EL (cell line): ENCODE measurements at regions not wholly inside any gene's neighbourhood (a gene's known extent, or its start where the extent isn't known, plus 50 kb on each side); places are given as distances from the start of the nearest gene placed in this dataset.
"Not testable (repeated sequence)": the region's sequence is repeated elsewhere in the genome, so short reads cannot be mapped to it uniquely, and the experiment has no call there.

Experiments
- DNase-seq: peaks from one replicate; pipeline ENCODE4 v3.0.0-alpha.2; 2016

- no peak for DNase-seq
These were observed 148.6 kb upstream of the ZNF804B start for GRCh38 chr7:88610942-88611341.

GRCh38 chr7:88600695-88601094, 158.8 kb upstream of the ZNF804B start:
- no peak for DNase-seq

- no peak for DNase-seq
These were observed 160.0 kb upstream of the ZNF804B start for GRCh38 chr7:88599528-88599927.

- no peak for DNase-seq
These were observed 161.5 kb upstream of the ZNF804B start for GRCh38 chr7:88597941-88598425.

- no peak for DNase-seq
These were observed 168.5 kb upstream of the ZNF804B start for GRCh38 chr7:88590963-88591362.

- no peak for DNase-seq
These were observed 169.6 kb upstream of the ZNF804B start for GRCh38 chr7:88589927-88590326.

- DNase-seq, result no peak
These were observed 172.6 kb upstream of the ZNF804B start for GRCh38 chr7:88586890-88587289.

- DNase-seq, result no peak
These were observed 173.3 kb upstream of the ZNF804B start for GRCh38 chr7:88586219-88586618.

- no peak for DNase-seq
These were observed 182.8 kb upstream of the ZNF804B start for GRCh38 chr7:88576720-88577119.

- no peak for DNase-seq
These were observed 193.3 kb upstream of the ZNF804B start for GRCh38 chr7:88566162-88566729.

- no peak for DNase-seq
These were observed 194.1 kb upstream of the ZNF804B start for GRCh38 chr7:88565401-88565800.

GRCh38 chr7:88556441-88556840, 203.1 kb upstream of the ZNF804B start:
- not testable (repeated sequence) for DNase-seq

- DNase-seq, result not testable (repeated sequence)
These were observed 204.7 kb upstream of the ZNF804B start for GRCh38 chr7:88554847-88555246.

GRCh38 chr7:88548399-88548798, 211.1 kb upstream of the ZNF804B start:
- DNase-seq, result no peak

- peak; percentile 1 for DNase-seq
These were observed 212.7 kb upstream of the ZNF804B start for GRCh38 chr7:88546808-88547207.

- DNase-seq, result no peak
These were observed 213.8 kb upstream of the ZNF804B start for GRCh38 chr7:88545663-88546062.

- DNase-seq, result no peak
These were observed 219.5 kb upstream of the ZNF804B start for GRCh38 chr7:88540012-88540411.

GRCh38 chr7:88539518-88539917, 220.0 kb upstream of the ZNF804B start:
- DNase-seq, result no peak

- DNase-seq, result no peak
These were observed 217.0 kb upstream of the STEAP4 start for GRCh38 chr7:88523645-88524044.

GRCh38 chr7:88522771-88523293, 216.1 kb upstream of the STEAP4 start:
- DNase-seq, result no peak

- DNase-seq, result no peak
These were observed 209.7 kb upstream of the STEAP4 start for GRCh38 chr7:88516429-88516828.

- DNase-seq, result no peak
These were observed 208.6 kb upstream of the STEAP4 start for GRCh38 chr7:88515301-88515700.

GRCh38 chr7:88509341-88509740, 202.6 kb upstream of the STEAP4 start:
- no peak for DNase-seq

- no peak for DNase-seq
These were observed 193.4 kb upstream of the STEAP4 start for GRCh38 chr7:88500131-88500530.
